ENCODE measurements at regions not wholly inside any gene's neighbourhood (a gene's known extent, or its start where the extent isn't known, plus 50 kb on each side); places are given as distances from the start of the nearest gene placed in this dataset.

DNA sequence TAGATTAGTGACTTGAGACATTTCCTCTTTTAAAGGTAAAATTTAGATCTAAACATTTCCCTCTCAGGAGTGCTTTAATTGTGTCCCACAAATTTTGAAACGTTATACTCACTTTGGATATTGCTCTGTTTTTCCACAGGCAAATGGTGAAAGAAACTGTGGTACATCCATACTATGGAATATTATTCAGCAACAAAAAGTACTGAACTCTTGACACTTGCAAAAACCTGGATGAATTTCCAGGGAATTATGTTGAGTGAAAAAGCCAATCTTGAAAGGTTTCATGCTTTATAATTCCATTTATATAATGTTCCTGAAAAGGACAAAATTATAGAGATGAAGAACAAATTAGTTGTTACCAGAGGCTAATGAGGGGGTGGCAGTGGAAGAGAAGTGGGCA, 153.3 kb upstream of the SVIL start:
- intact Hi-C loops (cut with micrococcal nuclease; ENCODE audit: unreplicated experiment), result no loop called here
- no peak for DNase-seq (ENCODE audit: low spot score)
- in situ Hi-C loops (cut with HindIII; ENCODE audit: extremely low pct_ligation_motif_present, low pct_unique_long_range_greater_than_20kb), result no loop called here
- WGBS (ENCODE audit: low lambda C conversion rate), result 0% methylated on average over 1 of the region's 1 CpG
- H3K27ac ChIP-seq (ENCODE audit: extremely low read length, insufficient read depth, low read length), result no peak overlapping the region
- no peaks in the 10 kb centered on the region for H4K20me1 ChIP-seq (ENCODE audit: insufficient read depth, low read length)
- POLR2A ChIA-PET, result no interaction called here
- H3K4me2 ChIP-seq (ENCODE audit: low read depth, low read length), result no peak overlapping the region
- H3K36me3 ChIP-seq (replicated peaks in 1 of 2; ENCODE audit: control insufficient read depth in 1 of 2, insufficient read depth in 2 of 2, low read length in 2 of 2), result no peaks in the 10 kb centered on the region
- CTCF ChIA-PET (ENCODE audit: low intra/inter-chr PET ratio, low total read pairs), result no interaction called here
- H3K79me2 ChIP-seq (ENCODE audit: insufficient read depth, low read length), result no peaks in the 10 kb centered on the region
- H3K4me1 ChIP-seq (ENCODE audit: insufficient read depth, low read length), result 0 out of 2 replicates have a peak, but pooled peaks cover 6% of the 10 kb centered on the region
- ATAC-seq, result no peak
- no peak for FAIRE-seq
- H3K9ac ChIP-seq (ENCODE audit: insufficient read depth, low read depth, low read length), result no peak overlapping the region
- no peak overlapping the region for H2AFZ ChIP-seq (ENCODE audit: low read length)
- peaks cover 0 to 2% of the 10 kb centered on the region in 2 experiments; a peak in 1 of 5 replicates for H3K27me3 ChIP-seq (ENCODE audit: control insufficient read depth in 1 of 2, insufficient read depth in 2 of 2, low read length in 2 of 2)
- no peaks in the 10 kb centered on the region for H3K9me3 ChIP-seq (ENCODE audit: low read length)
- no TSS peak for BruUV-seq (replicated peaks)
- no peak overlapping the region for H3K4me3 ChIP-seq (replicated peaks in 1 of 3; ENCODE audit: insufficient read depth in 1 of 3, low read depth in 2 of 3, low read length in 3 of 3)
- TF ChIP-seq HNRNPH1 (optimal IDR thresholded peaks at IDR 0.05; ENCODE audit: low read depth, low read length), result no peak
- TF ChIP-seq, protein P1, sequence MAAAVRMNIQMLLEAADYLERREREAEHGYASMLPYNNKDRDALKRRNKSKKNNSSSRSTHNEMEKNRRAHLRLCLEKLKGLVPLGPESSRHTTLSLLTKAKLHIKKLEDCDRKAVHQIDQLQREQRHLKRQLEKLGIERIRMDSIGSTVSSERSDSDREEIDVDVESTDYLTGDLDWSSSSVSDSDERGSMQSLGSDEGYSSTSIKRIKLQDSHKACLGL (CRISPR knock-in tag; IDR thresholded peaks at IDR 0.05), result no peak
- TF ChIP-seq SMYD3 (CRISPR knock-in tag; IDR thresholded peaks at IDR 0.05), result no peak
- no peak for TF ChIP-seq KAT7 (CRISPR knock-in tag; IDR thresholded peaks at IDR 0.05; ENCODE audit: borderline replicate concordance)
- TF ChIP-seq GATAD1 (CRISPR knock-in tag; IDR thresholded peaks at IDR 0.05), result no peak
- no peak for TF ChIP-seq CSRNP2 (CRISPR knock-in tag; conservative IDR thresholded peaks at IDR 0.05; ENCODE audit: low read depth)
- TF ChIP-seq ZNF563 (CRISPR knock-in tag; IDR thresholded peaks at IDR 0.05), result no peak
- no peak for TF ChIP-seq BRD4 (CRISPR knock-in tag; IDR thresholded peaks at IDR 0.05)
- no peak for TF ChIP-seq RERE (CRISPR knock-in tag; IDR thresholded peaks at IDR 0.05; ENCODE audit: low read depth)
- TF ChIP-seq, protein P2, sequence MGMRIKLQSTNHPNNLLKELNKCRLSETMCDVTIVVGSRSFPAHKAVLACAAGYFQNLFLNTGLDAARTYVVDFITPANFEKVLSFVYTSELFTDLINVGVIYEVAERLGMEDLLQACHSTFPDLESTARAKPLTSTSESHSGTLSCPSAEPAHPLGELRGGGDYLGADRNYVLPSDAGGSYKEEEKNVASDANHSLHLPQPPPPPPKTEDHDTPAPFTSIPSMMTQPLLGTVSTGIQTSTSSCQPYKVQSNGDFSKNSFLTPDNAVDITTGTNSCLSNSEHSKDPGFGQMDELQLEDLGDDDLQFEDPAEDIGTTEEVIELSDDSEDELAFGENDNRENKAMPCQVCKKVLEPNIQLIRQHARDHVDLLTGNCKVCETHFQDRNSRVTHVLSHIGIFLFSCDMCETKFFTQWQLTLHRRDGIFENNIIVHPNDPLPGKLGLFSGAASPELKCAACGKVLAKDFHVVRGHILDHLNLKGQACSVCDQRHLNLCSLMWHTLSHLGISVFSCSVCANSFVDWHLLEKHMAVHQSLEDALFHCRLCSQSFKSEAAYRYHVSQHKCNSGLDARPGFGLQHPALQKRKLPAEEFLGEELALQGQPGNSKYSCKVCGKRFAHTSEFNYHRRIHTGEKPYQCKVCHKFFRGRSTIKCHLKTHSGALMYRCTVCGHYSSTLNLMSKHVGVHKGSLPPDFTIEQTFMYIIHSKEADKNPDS (CRISPR knock-in tag; IDR thresholded peaks at IDR 0.05), result no peak
- TF ChIP-seq ZNF468 (CRISPR knock-in tag; IDR thresholded peaks at IDR 0.05), result no peak
- no peak for TF ChIP-seq NR1H2 (CRISPR knock-in tag; IDR thresholded peaks at IDR 0.05; ENCODE audit: borderline replicate concordance, low read depth)
- TF ChIP-seq ZFP37 (CRISPR knock-in tag; IDR thresholded peaks at IDR 0.05; ENCODE audit: borderline replicate concordance), result no peak
- no peak for TF ChIP-seq MTA1 (CRISPR knock-in tag; IDR thresholded peaks at IDR 0.05; ENCODE audit: borderline replicate concordance)
- no peak for TF ChIP-seq BCL6 (CRISPR knock-in tag; IDR thresholded peaks at IDR 0.05)
